Body of pancreas (tissue), 4 donors: ENCODE measurements at regions not wholly inside any gene's neighbourhood (a gene's known extent, or its start where the extent isn't known, plus 50 kb on each side); places are given as distances from the start of the nearest gene placed in this dataset.

Source experiments
- POLR2A ChIP-seq, 3 donors: fragments of 450-650 bp; IDR thresholded peaks; one replicate each; pipeline ENCODE4 v1.6.1; 2016; ENCODE audit warnings: antibody characterized with exemption in 3 of 3, mild to moderate bottlenecking in 2 of 3
- TF ChIP-seq, protein P1 (sequence below), 7 experiments: fragments of 450-650 bp in 4 of 7; fragments of 200-600 bp in 3 of 7; sonication (generic) in 3 of 7; IDR thresholded peaks; one replicate each; pipeline ENCODE4 v1.5.1; 2016 to 2019; ENCODE audit warnings: antibody characterized with exemption in 7 of 7

DNA sequence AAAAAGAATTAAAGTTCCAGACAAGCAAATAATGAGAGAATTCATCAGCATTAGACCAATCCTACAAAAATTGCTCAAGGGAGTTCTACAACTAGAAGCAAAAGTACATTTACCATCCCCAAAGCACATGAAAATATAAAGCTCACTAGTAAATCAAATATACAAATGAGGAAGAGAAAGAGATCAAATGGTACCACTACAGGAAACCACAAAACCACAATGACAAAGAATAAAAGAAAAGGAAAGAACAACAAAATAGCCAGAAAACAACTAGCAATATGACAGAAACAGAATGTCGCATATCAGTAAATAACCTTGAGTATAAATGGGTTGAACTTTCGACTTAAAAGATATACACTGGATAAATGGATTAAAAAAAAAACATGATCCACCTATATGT is 739.0 kb downstream of the DTWD2 start:
- TF ChIP-seq, protein P1, sequence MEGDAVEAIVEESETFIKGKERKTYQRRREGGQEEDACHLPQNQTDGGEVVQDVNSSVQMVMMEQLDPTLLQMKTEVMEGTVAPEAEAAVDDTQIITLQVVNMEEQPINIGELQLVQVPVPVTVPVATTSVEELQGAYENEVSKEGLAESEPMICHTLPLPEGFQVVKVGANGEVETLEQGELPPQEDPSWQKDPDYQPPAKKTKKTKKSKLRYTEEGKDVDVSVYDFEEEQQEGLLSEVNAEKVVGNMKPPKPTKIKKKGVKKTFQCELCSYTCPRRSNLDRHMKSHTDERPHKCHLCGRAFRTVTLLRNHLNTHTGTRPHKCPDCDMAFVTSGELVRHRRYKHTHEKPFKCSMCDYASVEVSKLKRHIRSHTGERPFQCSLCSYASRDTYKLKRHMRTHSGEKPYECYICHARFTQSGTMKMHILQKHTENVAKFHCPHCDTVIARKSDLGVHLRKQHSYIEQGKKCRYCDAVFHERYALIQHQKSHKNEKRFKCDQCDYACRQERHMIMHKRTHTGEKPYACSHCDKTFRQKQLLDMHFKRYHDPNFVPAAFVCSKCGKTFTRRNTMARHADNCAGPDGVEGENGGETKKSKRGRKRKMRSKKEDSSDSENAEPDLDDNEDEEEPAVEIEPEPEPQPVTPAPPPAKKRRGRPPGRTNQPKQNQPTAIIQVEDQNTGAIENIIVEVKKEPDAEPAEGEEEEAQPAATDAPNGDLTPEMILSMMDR (IDR thresholded peaks at IDR 0.05) = no peak
- TF ChIP-seq POLR2A (IDR thresholded peaks at IDR 0.05) = no peak
